HG02610 (cell line): ENCODE measurements at regions not wholly inside any gene's neighbourhood (a gene's known extent, or its start where the extent isn't known, plus 50 kb on each side); places are given as distances from the start of the nearest gene placed in this dataset.
"Not testable (repeated sequence)": the region's sequence is repeated elsewhere in the genome, so short reads cannot be mapped to it uniquely, and the experiment has no call there.

ENCODE experiments used
- ATAC-seq: cut with Tn5 transposase; IDR thresholded peaks from one replicate; pipeline ENCODE4 v1.9.1; 2021; ENCODE audit warnings: mild to moderate bottlenecking, moderate library complexity; ENCODE audit not compliant: unreplicated experiment

- no peak for ATAC-seq
These were observed 60.0 kb downstream of the DMAC1 start for GRCh38 chr9:7739595-7739994.

- no peak for ATAC-seq
These were observed 64.3 kb downstream of the DMAC1 start for GRCh38 chr9:7735311-7735710.

GRCh38 chr9:7730164-7730445 lies 69.5 kb downstream of the DMAC1 start:
- no peak for ATAC-seq

GRCh38 chr9:7729371-7730163 lies 70.0 kb downstream of the DMAC1 start:
- no peak for ATAC-seq

GRCh38 chr9:7721291-7721690 lies 78.3 kb downstream of the DMAC1 start:
- no peak for ATAC-seq

- not testable (repeated sequence) for ATAC-seq
These were observed 86.5 kb downstream of the DMAC1 start for GRCh38 chr9:7713088-7713487.

- ATAC-seq = no peak
These were observed 88.9 kb downstream of the DMAC1 start for GRCh38 chr9:7710686-7711085.

GRCh38 chr9:7707934-7708333 lies 91.6 kb downstream of the DMAC1 start:
- ATAC-seq = no peak

- no peak for ATAC-seq
These were observed 95.0 kb downstream of the DMAC1 start for GRCh38 chr9:7704543-7704942.

GRCh38 chr9:7691909-7692308 lies 107.7 kb downstream of the DMAC1 start:
- ATAC-seq = no peak

GRCh38 chr9:7690014-7690413 lies 109.6 kb downstream of the DMAC1 start:
- ATAC-seq = no peak

- no peak for ATAC-seq
These were observed 111.0 kb downstream of the DMAC1 start for GRCh38 chr9:7688626-7689025.

GRCh38 chr9:7676609-7677156 lies 122.9 kb downstream of the DMAC1 start:
- ATAC-seq = no peak

GRCh38 chr9:7671847-7672246 lies 127.7 kb downstream of the DMAC1 start:
- ATAC-seq = no peak

GRCh38 chr9:7668541-7668940 lies 131.0 kb downstream of the DMAC1 start:
- no peak for ATAC-seq

GRCh38 chr9:7665874-7666273 lies 133.7 kb downstream of the DMAC1 start:
- no peak for ATAC-seq

GRCh38 chr9:7659766-7660165 lies 139.8 kb downstream of the DMAC1 start:
- ATAC-seq = no peak

- no peak for ATAC-seq
These were observed 142.9 kb downstream of the DMAC1 start for GRCh38 chr9:7656636-7657035.

- ATAC-seq = no peak
These were observed 146.3 kb downstream of the DMAC1 start for GRCh38 chr9:7653262-7653661.

GRCh38 chr9:7640231-7640630 lies 159.3 kb downstream of the DMAC1 start:
- ATAC-seq = no peak

GRCh38 chr9:7639471-7639870 lies 160.1 kb downstream of the DMAC1 start:
- ATAC-seq = no peak

GRCh38 chr9:7636838-7637467 lies 162.6 kb downstream of the DMAC1 start:
- ATAC-seq = no peak

GRCh38 chr9:7636309-7636708 lies 163.3 kb downstream of the DMAC1 start:
- ATAC-seq = no peak
